HG02981 (cell line): ENCODE measurements at regions not wholly inside any gene's neighbourhood (a gene's known extent, or its start where the extent isn't known, plus 50 kb on each side); places are given as distances from the start of the nearest gene placed in this dataset.
"Not testable (repeated sequence)": the region's sequence is repeated elsewhere in the genome, so short reads cannot be mapped to it uniquely, and the experiment has no call there.

Experiments
- ATAC-seq: cut with Tn5 transposase; IDR thresholded peaks from one replicate; pipeline ENCODE4 v1.9.1; 2021; ENCODE audit warnings: mild to moderate bottlenecking, moderate library complexity; ENCODE audit not compliant: unreplicated experiment

GRCh38 chr2:83901317-83901716, 557.8 kb downstream of the SUCLG1 start:
- no peak for ATAC-seq

GRCh38 chr2:83900862-83901261, 558.2 kb downstream of the SUCLG1 start:
- ATAC-seq = no peak

GRCh38 chr2:83899271-83899670, 559.8 kb downstream of the SUCLG1 start:
- no peak for ATAC-seq

- ATAC-seq = no peak
Observed at GRCh38 chr2:83894976-83895375, 564.1 kb downstream of the SUCLG1 start.

GRCh38 chr2:83887757-83888156, 571.3 kb downstream of the SUCLG1 start:
- no peak for ATAC-seq

- ATAC-seq = no peak
Observed at GRCh38 chr2:83879127-83879526, 580.0 kb downstream of the SUCLG1 start.

- ATAC-seq = not testable (repeated sequence)
Observed at GRCh38 chr2:83877261-83877660, 581.8 kb downstream of the SUCLG1 start.

- no peak for ATAC-seq
Observed at GRCh38 chr2:83874712-83875430, 584.2 kb downstream of the SUCLG1 start.

- ATAC-seq = no peak
Observed at GRCh38 chr2:83874066-83874465, 585.0 kb downstream of the SUCLG1 start.

- ATAC-seq = no peak
Observed at GRCh38 chr2:83873110-83873509, 586.0 kb downstream of the SUCLG1 start.

GRCh38 chr2:83866211-83866610, 592.9 kb downstream of the SUCLG1 start:
- ATAC-seq = no peak

- no peak for ATAC-seq
Observed at GRCh38 chr2:83862600-83862999, 596.5 kb downstream of the SUCLG1 start.

- ATAC-seq = no peak
Observed at GRCh38 chr2:83860320-83860719, 598.8 kb downstream of the SUCLG1 start.

- no peak for ATAC-seq
Observed at GRCh38 chr2:83859553-83859952, 599.5 kb downstream of the SUCLG1 start.

- no peak for ATAC-seq
Observed at GRCh38 chr2:83851066-83851465, 608.0 kb downstream of the SUCLG1 start.

GRCh38 chr2:83850071-83850725, 608.9 kb downstream of the SUCLG1 start:
- ATAC-seq = no peak

GRCh38 chr2:83844490-83844889, 614.6 kb downstream of the SUCLG1 start:
- no peak for ATAC-seq

GRCh38 chr2:83842421-83842820, 616.7 kb downstream of the SUCLG1 start:
- ATAC-seq = no peak

GRCh38 chr2:83837823-83838222, 621.3 kb downstream of the SUCLG1 start:
- ATAC-seq = no peak

GRCh38 chr2:83827618-83828017, 631.5 kb downstream of the SUCLG1 start:
- no peak for ATAC-seq

GRCh38 chr2:83826577-83826976, 632.5 kb downstream of the SUCLG1 start:
- no peak for ATAC-seq

GRCh38 chr2:83823229-83823628, 635.9 kb downstream of the SUCLG1 start:
- no peak for ATAC-seq

GRCh38 chr2:83817511-83817910, 641.6 kb downstream of the SUCLG1 start:
- ATAC-seq = no peak
